ENCODE measurements at regions not wholly inside any gene's neighbourhood (a gene's known extent, or its start where the extent isn't known, plus 50 kb on each side); places are given as distances from the start of the nearest gene placed in this dataset.

GRCh38 chr6:93581371-93581770 lies 162.0 kb upstream of the EPHA7 start:
- Histone ChIP-seq H3K4me1 (ENCODE audit: control insufficient read depth, insufficient read depth, low read length, poor library complexity, severe bottlenecking) (no peaks in the 10 kb centered on the region), H3K9me3 (ENCODE audit: control insufficient read depth in 2 of 2, low read length in 2 of 2) (no peaks in the 10 kb centered on the region), H3K4me3 (ENCODE audit: low read depth, low read length) (no peak overlapping the region), H3K27ac (ENCODE audit: insufficient read depth, low read length, poor library complexity, severe bottlenecking) (no peak overlapping the region), H3K36me3 (ENCODE audit: control insufficient read depth, insufficient read depth, low read length) (no peaks in the 10 kb centered on the region), H3K27me3 (ENCODE audit: control insufficient read depth, insufficient read depth, low read length) (no peaks in the 10 kb centered on the region)
- H3K4me3 Mint-ChIP-seq = no peak overlapping the region
- DNase-seq (no peak), ATAC-seq (ENCODE audit: low read depth in 2 of 2) (no peak)
- H3K27me3 Mint-ChIP-seq = no peaks in the 10 kb centered on the region
- no peak overlapping the region for H3K27ac Mint-ChIP-seq
- peaks cover 0 to 5% (median 0%) of the 10 kb centered on the region in 7 donors for H3K9me3 Mint-ChIP-seq
- no peaks in the 10 kb centered on the region for H3K36me3 Mint-ChIP-seq
- no peaks in the 10 kb centered on the region for H3K4me1 Mint-ChIP-seq

DNA sequence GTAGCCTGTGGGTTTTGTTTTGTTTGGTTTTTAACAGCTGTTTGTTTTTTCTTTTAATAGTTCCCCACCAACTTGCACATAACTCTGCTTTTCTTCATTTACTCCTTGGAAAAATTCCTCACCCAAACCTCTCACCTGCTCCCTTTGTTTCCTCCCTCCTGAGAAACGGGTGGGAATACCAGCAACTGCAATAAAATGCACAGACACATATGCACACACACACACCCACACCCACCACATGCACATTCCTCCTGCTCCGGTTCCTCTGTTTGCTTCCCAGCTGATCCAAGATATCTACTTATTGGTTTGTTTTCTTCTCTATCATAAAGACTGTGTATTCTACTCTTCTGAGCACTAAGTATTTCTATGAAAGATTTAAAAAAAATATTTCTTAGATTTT lies 161.1 kb upstream of the EPHA7 start:
- ATAC-seq (ENCODE audit: low read depth in 2 of 2) (no peak), DNase-seq (no peak)
- Histone ChIP-seq H3K4me1 (ENCODE audit: control insufficient read depth, insufficient read depth, low read length, poor library complexity, severe bottlenecking) (no peaks in the 10 kb centered on the region), H3K27ac (ENCODE audit: insufficient read depth, low read length, poor library complexity, severe bottlenecking) (no peak overlapping the region), H3K4me3 (ENCODE audit: low read depth, low read length) (no peak overlapping the region), H3K9me3 (ENCODE audit: control insufficient read depth in 2 of 2, low read length in 2 of 2) (no peaks in the 10 kb centered on the region), H3K36me3 (ENCODE audit: control insufficient read depth, insufficient read depth, low read length) (no peaks in the 10 kb centered on the region), H3K27me3 (ENCODE audit: control insufficient read depth, insufficient read depth, low read length) (no peaks in the 10 kb centered on the region)
- Mint-ChIP-seq H3K9me3 (peaks cover 0 to 5% (median 0%) of the 10 kb centered on the region in 7 donors), H3K4me3 (no peak overlapping the region), H3K4me1 (no peaks in the 10 kb centered on the region), H3K36me3 (no peaks in the 10 kb centered on the region), H3K27ac (no peak overlapping the region), H3K27me3 (no peaks in the 10 kb centered on the region)

- no peak overlapping the region for H3K4me3 ChIP-seq (ENCODE audit: low read depth, low read length)
- no peaks in the 10 kb centered on the region for H3K27me3 Mint-ChIP-seq
- H3K4me1 Mint-ChIP-seq = no peaks in the 10 kb centered on the region
- no peak overlapping the region for H3K27ac Mint-ChIP-seq
- H3K27ac ChIP-seq (ENCODE audit: insufficient read depth, low read length, poor library complexity, severe bottlenecking) = no peak overlapping the region
- no peak overlapping the region for H3K4me3 Mint-ChIP-seq
- no peaks in the 10 kb centered on the region for H3K36me3 ChIP-seq (ENCODE audit: control insufficient read depth, insufficient read depth, low read length)
- ATAC-seq (ENCODE audit: low read depth in 2 of 2) (no peak), DNase-seq (no peak)
- H3K9me3 ChIP-seq (ENCODE audit: control insufficient read depth in 2 of 2, low read length in 2 of 2) = no peaks in the 10 kb centered on the region
- no peaks in the 10 kb centered on the region for H3K36me3 Mint-ChIP-seq
- no peaks in the 10 kb centered on the region for H3K27me3 ChIP-seq (ENCODE audit: control insufficient read depth, insufficient read depth, low read length)
- H3K4me1 ChIP-seq (ENCODE audit: control insufficient read depth, insufficient read depth, low read length, poor library complexity, severe bottlenecking) = no peaks in the 10 kb centered on the region
- peaks cover 0 to 9% (median 3%) of the 10 kb centered on the region in 7 donors for H3K9me3 Mint-ChIP-seq
Observed at GRCh38 chr6:93575495-93576267, 156.3 kb upstream of the EPHA7 start.

GRCh38 chr6:93574299-93574698 lies 154.9 kb upstream of the EPHA7 start:
- Histone ChIP-seq H3K27me3 (ENCODE audit: control insufficient read depth, insufficient read depth, low read length) (no peaks in the 10 kb centered on the region), H3K9me3 (ENCODE audit: control insufficient read depth in 2 of 2, low read length in 2 of 2) (no peaks in the 10 kb centered on the region), H3K4me3 (ENCODE audit: low read depth, low read length) (no peak overlapping the region), H3K27ac (ENCODE audit: insufficient read depth, low read length, poor library complexity, severe bottlenecking) (no peak overlapping the region), H3K36me3 (ENCODE audit: control insufficient read depth, insufficient read depth, low read length) (no peaks in the 10 kb centered on the region), H3K4me1 (ENCODE audit: control insufficient read depth, insufficient read depth, low read length, poor library complexity, severe bottlenecking) (no peaks in the 10 kb centered on the region)
- no peak overlapping the region for H3K4me3 Mint-ChIP-seq
- peaks cover 0 to 12% (median 5%) of the 10 kb centered on the region in 7 donors for H3K9me3 Mint-ChIP-seq
- ATAC-seq (ENCODE audit: low read depth in 2 of 2) (no peak), DNase-seq (no peak)
- no peaks in the 10 kb centered on the region for H3K27me3 Mint-ChIP-seq
- H3K4me1 Mint-ChIP-seq = no peaks in the 10 kb centered on the region
- H3K36me3 Mint-ChIP-seq = no peaks in the 10 kb centered on the region
- H3K27ac Mint-ChIP-seq = no peak overlapping the region

GRCh38 chr6:93571346-93571745 lies 152.0 kb upstream of the EPHA7 start:
- Mint-ChIP-seq H3K27me3 (no peaks in the 10 kb centered on the region), H3K36me3 (no peaks in the 10 kb centered on the region), H3K4me1 (no peaks in the 10 kb centered on the region), H3K4me3 (no peak overlapping the region), H3K27ac (no peak overlapping the region), H3K9me3 (peaks cover 0 to 12% (median 5%) of the 10 kb centered on the region in 7 donors)
- Histone ChIP-seq H3K27me3 (ENCODE audit: control insufficient read depth, insufficient read depth, low read length) (no peaks in the 10 kb centered on the region), H3K4me3 (ENCODE audit: low read depth, low read length) (no peak overlapping the region), H3K9me3 (ENCODE audit: control insufficient read depth in 2 of 2, low read length in 2 of 2) (no peaks in the 10 kb centered on the region), H3K36me3 (ENCODE audit: control insufficient read depth, insufficient read depth, low read length) (no peaks in the 10 kb centered on the region), H3K27ac (ENCODE audit: insufficient read depth, low read length, poor library complexity, severe bottlenecking) (no peak overlapping the region), H3K4me1 (ENCODE audit: control insufficient read depth, insufficient read depth, low read length, poor library complexity, severe bottlenecking) (no peaks in the 10 kb centered on the region)
- DNase-seq (no peak), ATAC-seq (ENCODE audit: low read depth in 2 of 2) (no peak)

DNA sequence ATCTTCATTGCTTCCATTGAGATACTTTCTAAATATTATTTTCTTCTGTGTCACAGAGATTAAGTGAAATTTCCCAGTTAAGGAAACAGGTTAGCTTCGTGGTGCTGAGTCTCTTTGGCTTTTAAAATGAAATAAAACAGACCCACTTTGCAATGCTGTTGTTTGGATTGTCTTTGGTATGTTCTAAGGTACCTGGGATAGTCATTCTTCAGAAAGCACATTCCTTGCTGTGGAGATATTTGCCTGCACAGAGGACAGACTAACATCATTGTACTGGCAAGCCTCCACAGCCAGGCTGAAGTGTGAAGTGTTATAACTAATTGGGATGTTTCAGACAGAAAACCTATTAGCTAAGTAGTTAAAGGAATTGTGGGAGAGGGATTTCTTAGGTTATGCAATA lies 148.8 kb upstream of the EPHA7 start:
- H3K9me3 ChIP-seq (ENCODE audit: control insufficient read depth in 2 of 2, low read length in 2 of 2) = no peaks in the 10 kb centered on the region
- Mint-ChIP-seq H3K4me3 (no peak overlapping the region), H3K4me1 (no peaks in the 10 kb centered on the region), H3K27ac (no peak overlapping the region), H3K9me3 (peaks cover 0 to 12% (median 5%) of the 10 kb centered on the region in 7 donors), H3K27me3 (no peaks in the 10 kb centered on the region), H3K36me3 (no peaks in the 10 kb centered on the region)
- no peaks in the 10 kb centered on the region for H3K4me1 ChIP-seq (ENCODE audit: control insufficient read depth, insufficient read depth, low read length, poor library complexity, severe bottlenecking)
- DNase-seq (no peak), ATAC-seq (ENCODE audit: low read depth in 2 of 2) (no peak)
- H3K36me3 ChIP-seq (ENCODE audit: control insufficient read depth, insufficient read depth, low read length) = no peaks in the 10 kb centered on the region
- no peaks in the 10 kb centered on the region for H3K27me3 ChIP-seq (ENCODE audit: control insufficient read depth, insufficient read depth, low read length)
- H3K27ac ChIP-seq (ENCODE audit: insufficient read depth, low read length, poor library complexity, severe bottlenecking) = no peak overlapping the region
- no peak overlapping the region for H3K4me3 ChIP-seq (ENCODE audit: low read depth, low read length)

- no peaks in the 10 kb centered on the region for H3K36me3 ChIP-seq (ENCODE audit: control insufficient read depth, insufficient read depth, low read length)
- no peak overlapping the region for H3K27ac ChIP-seq (ENCODE audit: insufficient read depth, low read length, poor library complexity, severe bottlenecking)
- no peak overlapping the region for H3K4me3 ChIP-seq (ENCODE audit: low read depth, low read length)
- Mint-ChIP-seq H3K27ac (no peak overlapping the region), H3K27me3 (no peaks in the 10 kb centered on the region), H3K36me3 (no peaks in the 10 kb centered on the region), H3K4me1 (no peaks in the 10 kb centered on the region), H3K4me3 (no peak overlapping the region), H3K9me3 (peaks cover 0 to 12% (median 5%) of the 10 kb centered on the region in 7 donors)
- H3K4me1 ChIP-seq (ENCODE audit: control insufficient read depth, insufficient read depth, low read length, poor library complexity, severe bottlenecking) = no peaks in the 10 kb centered on the region
- no peaks in the 10 kb centered on the region for H3K27me3 ChIP-seq (ENCODE audit: control insufficient read depth, insufficient read depth, low read length)
- H3K9me3 ChIP-seq (ENCODE audit: control insufficient read depth in 2 of 2, low read length in 2 of 2) = no peaks in the 10 kb centered on the region
- ATAC-seq (ENCODE audit: low read depth in 2 of 2) = no peak
- no peak for DNase-seq
Observed at GRCh38 chr6:93567164-93567563, 147.8 kb upstream of the EPHA7 start.

DNA sequence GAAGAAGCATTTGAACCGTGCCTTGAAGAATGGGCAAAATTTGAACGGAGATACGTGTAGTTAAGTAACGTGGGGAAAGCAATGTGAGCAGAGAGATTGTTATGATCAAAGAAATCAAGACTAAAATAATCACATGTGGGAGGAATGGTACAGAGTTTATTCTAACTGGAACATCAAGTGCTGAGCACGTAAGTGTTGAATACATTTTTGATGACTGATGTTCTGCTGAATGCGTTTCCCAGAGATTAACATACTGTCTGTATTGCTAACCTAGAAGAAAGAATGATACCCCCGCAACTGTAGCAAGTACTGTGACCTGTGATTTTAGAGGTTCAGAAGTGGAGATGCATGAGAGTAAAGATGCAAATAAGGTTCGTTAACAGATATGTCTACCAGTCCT lies 146.9 kb upstream of the EPHA7 start:
- H3K36me3 ChIP-seq (ENCODE audit: control insufficient read depth, insufficient read depth, low read length) = no peaks in the 10 kb centered on the region
- no peaks in the 10 kb centered on the region for H3K27me3 Mint-ChIP-seq
- H3K27me3 ChIP-seq (ENCODE audit: control insufficient read depth, insufficient read depth, low read length) = no peaks in the 10 kb centered on the region
- H3K4me3 ChIP-seq (ENCODE audit: low read depth, low read length) = no peak overlapping the region
- ATAC-seq (ENCODE audit: low read depth in 2 of 2) (no peak), DNase-seq (no peak)
- peaks cover 0 to 12% (median 5%) of the 10 kb centered on the region in 7 donors for H3K9me3 Mint-ChIP-seq
- H3K4me3 Mint-ChIP-seq = no peak overlapping the region
- no peaks in the 10 kb centered on the region for H3K4me1 ChIP-seq (ENCODE audit: control insufficient read depth, insufficient read depth, low read length, poor library complexity, severe bottlenecking)
- H3K27ac ChIP-seq (ENCODE audit: insufficient read depth, low read length, poor library complexity, severe bottlenecking) = no peak overlapping the region
- H3K4me1 Mint-ChIP-seq = no peaks in the 10 kb centered on the region
- H3K9me3 ChIP-seq (ENCODE audit: control insufficient read depth in 2 of 2, low read length in 2 of 2) = no peaks in the 10 kb centered on the region
- no peaks in the 10 kb centered on the region for H3K36me3 Mint-ChIP-seq
- H3K27ac Mint-ChIP-seq = no peak overlapping the region
